HEK293 (cell line): ENCODE measurements at regions not wholly inside any gene's neighbourhood (a gene's known extent, or its start where the extent isn't known, plus 50 kb on each side); places are given as distances from the start of the nearest gene placed in this dataset.

Experiments
- CTCF ChIA-PET: fragments of 350-600 bp; formaldehyde crosslinking; extraction: SDS; loops from one replicate; lab custom pipeline; 2021; ENCODE audit warnings: antibody characterized with exemption; lab: Yijun Ruan, JAX
- POLR2A ChIA-PET: fragments of 300-600 bp; formaldehyde crosslinking; extraction: SDS; loops from one replicate; lab custom pipeline; 2020; ENCODE audit warnings: antibody characterized with exemption, inconsistent platforms; lab: Yijun Ruan, JAX
- H3K27ac ChIP-seq: fragments of 200-500 bp; sonication (Bioruptor generic); 2 replicates; pipeline ENCODE4 v1.5.1; 2014; ENCODE audit warnings: low read depth, low read length, control low read depth, inconsistent platforms; ENCODE audit errors: extremely low read depth
- H3K36me3 ChIP-seq, 2 experiments: fragments of 200-500 bp in 1 of 2; sonication (Bioruptor generic) in 1 of 2; 1 replicate in 1 of 2; 2 replicates in 1 of 2; pipeline ENCODE4 v1.5.1; 2014 to 2017; ENCODE audit warnings: inconsistent platforms in 2 of 2, low read length in 2 of 2; ENCODE audit not compliant: control insufficient read depth in 2 of 2, insufficient read depth in 1 of 2
- H3K4me1 ChIP-seq: fragments of 200-500 bp; sonication (Bioruptor generic); 2 replicates; pipeline ENCODE4 v1.5.1; 2014; ENCODE audit warnings: mild to moderate bottlenecking, low read length, inconsistent platforms; ENCODE audit not compliant: control insufficient read depth, insufficient read depth
- H3K4me3 ChIP-seq: 2 replicates; pipeline ENCODE4 v1.5.1; 2011; ENCODE audit warnings: low read depth, mild to moderate bottlenecking, control low read depth, low read length, moderate library complexity
- H3K9me3 ChIP-seq: fragments of 200-500 bp; sonication (Bioruptor generic); 2 replicates; pipeline ENCODE4 v1.5.1; 2014; ENCODE audit warnings: low read depth, low read length, inconsistent platforms; ENCODE audit not compliant: control insufficient read depth, insufficient read depth
- ATF2 ChIP-seq: fragments of 450-650 bp; formaldehyde crosslinking; IDR thresholded peaks from 2 replicates; pipeline ENCODE4 v1.5.1; 2016; ENCODE audit warnings: missing biosample characterization, missing genetic modification characterization, low read depth
- PRDM1 ChIP-seq: fragments of 450-650 bp; formaldehyde crosslinking; IDR thresholded peaks from 2 replicates; pipeline ENCODE4; 2016; ENCODE audit warnings: missing biosample characterization, missing genetic modification characterization
- PRDM10 ChIP-seq: fragments of 450-650 bp; formaldehyde crosslinking; IDR thresholded peaks from 2 replicates; pipeline ENCODE4 v1.5.1; 2016; ENCODE audit warnings: missing biosample characterization, missing genetic modification characterization
- SCRT1 ChIP-seq: fragments of 450-650 bp; formaldehyde crosslinking; IDR thresholded peaks from 2 replicates; pipeline ENCODE4 v1.5.1; 2016; ENCODE audit warnings: missing biosample characterization, missing genetic modification characterization, borderline replicate concordance
- SETDB1 ChIP-seq: IDR thresholded peaks from one replicate; pipeline ENCODE4 v1.6.1; 2017; ENCODE audit warnings: mild to moderate bottlenecking, low read length, moderate library complexity, mixed read lengths; ENCODE audit not compliant: insufficient read length
- ZBTB49 ChIP-seq: fragments of 450-650 bp; formaldehyde crosslinking; IDR thresholded peaks from 2 replicates; pipeline ENCODE4 v1.5.1; 2016; ENCODE audit warnings: missing biosample characterization, missing genetic modification characterization, low read depth
- ZFP69B ChIP-seq: fragments of 450-650 bp; formaldehyde crosslinking; IDR thresholded peaks from 2 replicates; pipeline ENCODE4 v1.5.1; 2016; ENCODE audit warnings: missing biosample characterization, missing genetic modification characterization
- ZNF302 ChIP-seq: fragments of 450-650 bp; formaldehyde crosslinking; IDR thresholded peaks from 2 replicates; pipeline ENCODE4 v1.5.1; 2016; ENCODE audit warnings: missing biosample characterization, missing genetic modification characterization, low read depth
- ZNF404 ChIP-seq: fragments of 450-650 bp; formaldehyde crosslinking; IDR thresholded peaks from 2 replicates; pipeline ENCODE4 v1.5.1; 2017; ENCODE audit warnings: missing biosample characterization, missing genetic modification characterization
- ZNF549 ChIP-seq: fragments of 450-650 bp; IDR thresholded peaks from 2 replicates; pipeline ENCODE4 v1.5.1; 2018; ENCODE audit warnings: missing biosample characterization, missing genetic modification characterization, mild to moderate bottlenecking, inconsistent platforms, moderate library complexity
- ZNF585B ChIP-seq: fragments of 450-650 bp; formaldehyde crosslinking; IDR thresholded peaks from 2 replicates; pipeline ENCODE4 v1.5.1; 2016; ENCODE audit warnings: missing biosample characterization, missing genetic modification characterization
- ZNF600 ChIP-seq: fragments of 450-650 bp; formaldehyde crosslinking; IDR thresholded peaks from 2 replicates; pipeline ENCODE4 v1.5.1; 2016; ENCODE audit warnings: missing biosample characterization, missing genetic modification characterization
- ZNF654 ChIP-seq: fragments of 450-650 bp; formaldehyde crosslinking; IDR thresholded peaks from 2 replicates; pipeline ENCODE4 v1.5.1; 2016; ENCODE audit warnings: low read depth, missing biosample characterization, missing genetic modification characterization
- ZNF76 ChIP-seq: fragments of 450-650 bp; formaldehyde crosslinking; IDR thresholded peaks from 2 replicates; pipeline ENCODE4; 2016; ENCODE audit warnings: low read depth, missing biosample characterization, missing genetic modification characterization, borderline replicate concordance
- ZNF776 ChIP-seq: fragments of 450-650 bp; formaldehyde crosslinking; IDR thresholded peaks from 2 replicates; pipeline ENCODE4 v1.5.0; 2017; ENCODE audit warnings: missing biosample characterization, missing genetic modification characterization, borderline replicate concordance

GRCh38 chrX:109847257-109848187 lies 114.5 kb upstream of the ACSL4 start:
- H3K4me1 ChIP-seq: no peaks in the 10 kb centered on the region
- H3K9me3 ChIP-seq: no peaks in the 10 kb centered on the region
- H3K36me3 ChIP-seq: no peaks in the 10 kb centered on the region
- H3K27ac ChIP-seq: no peak overlapping the region
- H3K4me3 ChIP-seq: no peak overlapping the region
- TF ChIP-seq PRDM1 (tag by site-specific recombination): peak; percentile 92
- TF ChIP-seq ZNF302: no peak
- peak; percentile 53; the same call in 1 of the 2 replicates for TF ChIP-seq PRDM10 (tag by site-specific recombination)
- CTCF ChIA-PET: interaction anchor here (9.4 kb wide), 1 partner anchor 9 kb away, joined by 90 read pairs; no protein-coding TSS in a partner anchor
- POLR2A ChIA-PET: no interaction called here

GRCh38 chrX:109848461-109849050 lies 115.5 kb upstream of the ACSL4 start:
- CTCF ChIA-PET: interaction anchor here (0.5 to 9.4 kb wide), 7 partner anchors 8 to 1143 kb away, joined by 3 to 90 read pairs (median 4); no protein-coding TSS in a partner anchor
- Histone ChIP-seq H3K27ac (no peak overlapping the region), H3K9me3 (no peaks in the 10 kb centered on the region; the same call in 1 of the 2 replicates), H3K4me3 (no peak overlapping the region), H3K36me3 (no peaks in the 10 kb centered on the region), H3K4me1 (no peaks in the 10 kb centered on the region)
- TF ChIP-seq ZNF776 (tag by site-specific recombination): no peak
- TF ChIP-seq ZNF654 (tag by site-specific recombination): no peak
- TF ChIP-seq SCRT1 (tag by site-specific recombination): no peak
- TF ChIP-seq ATF2 (tag by site-specific recombination): no peak
- TF ChIP-seq ZNF76 (tag by site-specific recombination): no peak
- no peak for TF ChIP-seq ZNF404 (tag by site-specific recombination)
- TF ChIP-seq ZFP69B (tag by site-specific recombination): no peak
- POLR2A ChIA-PET: no interaction called here

GRCh38 chrX:109854096-109854495 lies 121.0 kb upstream of the ACSL4 start:
- H3K4me1 ChIP-seq: no peaks in the 10 kb centered on the region
- TF ChIP-seq ZNF600 (tag by site-specific recombination) (no peak), SETDB1 (peak; percentile 73), ZBTB49 (tag by site-specific recombination) (no peak), ZNF585B (no peak), PRDM1 (tag by site-specific recombination) (no peak), ZNF549 (tag by site-specific recombination) (no peak)
- H3K36me3 ChIP-seq: no peaks in the 10 kb centered on the region
- H3K27ac ChIP-seq: no peak overlapping the region
- no peaks in the 10 kb centered on the region; the same call in 1 of the 2 replicates for H3K9me3 ChIP-seq
- ChIA-PET CTCF (interaction anchor here (0.7 to 8.4 kb wide), 8 partner anchors 9 to 556 kb away, joined by 3 to 180 read pairs (median 14); no protein-coding TSS in a partner anchor), POLR2A (interaction anchor here (0.7 kb wide), 1 partner anchor 1134 kb away, joined by 4 read pairs; no protein-coding TSS in a partner anchor)
- no peak overlapping the region for H3K4me3 ChIP-seq
